ENCODE measurements at regions not wholly inside any gene's neighbourhood (a gene's known extent, or its start where the extent isn't known, plus 50 kb on each side); places are given as distances from the start of the nearest gene placed in this dataset.

DNA sequence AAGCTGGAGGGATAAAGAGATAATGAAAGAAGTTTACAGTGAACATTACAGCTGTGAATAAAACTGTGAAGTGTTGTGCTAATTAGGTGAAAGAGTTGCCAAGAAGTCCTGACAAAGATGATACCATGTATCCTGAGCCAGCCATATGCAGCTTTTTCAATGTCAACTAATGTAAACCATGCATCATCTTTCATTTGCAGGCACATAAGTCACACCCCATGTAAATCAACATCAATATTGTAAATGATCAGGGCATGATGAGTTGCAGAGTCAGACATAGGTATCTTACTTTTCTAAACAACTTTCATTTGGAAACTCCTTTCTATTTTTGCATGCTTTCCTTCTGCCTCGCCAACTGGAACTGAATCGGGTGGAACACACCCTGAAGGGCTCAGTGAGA is 569.1 kb downstream of the TBC1D4 start:
- TF ChIP-seq POLR2AphosphoS5 (IDR thresholded peaks at IDR 0.05; ENCODE audit: insufficient read depth in 1 of 2, low read depth in 1 of 2) (no peak), POLR2A (IDR thresholded peaks at IDR 0.05) (no peak)
- TF ChIP-seq, protein P1, sequence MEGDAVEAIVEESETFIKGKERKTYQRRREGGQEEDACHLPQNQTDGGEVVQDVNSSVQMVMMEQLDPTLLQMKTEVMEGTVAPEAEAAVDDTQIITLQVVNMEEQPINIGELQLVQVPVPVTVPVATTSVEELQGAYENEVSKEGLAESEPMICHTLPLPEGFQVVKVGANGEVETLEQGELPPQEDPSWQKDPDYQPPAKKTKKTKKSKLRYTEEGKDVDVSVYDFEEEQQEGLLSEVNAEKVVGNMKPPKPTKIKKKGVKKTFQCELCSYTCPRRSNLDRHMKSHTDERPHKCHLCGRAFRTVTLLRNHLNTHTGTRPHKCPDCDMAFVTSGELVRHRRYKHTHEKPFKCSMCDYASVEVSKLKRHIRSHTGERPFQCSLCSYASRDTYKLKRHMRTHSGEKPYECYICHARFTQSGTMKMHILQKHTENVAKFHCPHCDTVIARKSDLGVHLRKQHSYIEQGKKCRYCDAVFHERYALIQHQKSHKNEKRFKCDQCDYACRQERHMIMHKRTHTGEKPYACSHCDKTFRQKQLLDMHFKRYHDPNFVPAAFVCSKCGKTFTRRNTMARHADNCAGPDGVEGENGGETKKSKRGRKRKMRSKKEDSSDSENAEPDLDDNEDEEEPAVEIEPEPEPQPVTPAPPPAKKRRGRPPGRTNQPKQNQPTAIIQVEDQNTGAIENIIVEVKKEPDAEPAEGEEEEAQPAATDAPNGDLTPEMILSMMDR (IDR thresholded peaks at IDR 0.05) = no peak
- intact Hi-C loops (cut with DNase I) = no loop called here
- Histone ChIP-seq H3K4me1 (no peaks in the 10 kb centered on the region), H3K4me3 (no peak overlapping the region), H3K27me3 (no peaks in the 10 kb centered on the region), H3K36me3 (no peaks in the 10 kb centered on the region), H3K9me3 (no peaks in the 10 kb centered on the region), H3K27ac (no peak overlapping the region)
- no peak for DNase-seq (ENCODE audit: extremely low spot score in 2 of 2)

DNA sequence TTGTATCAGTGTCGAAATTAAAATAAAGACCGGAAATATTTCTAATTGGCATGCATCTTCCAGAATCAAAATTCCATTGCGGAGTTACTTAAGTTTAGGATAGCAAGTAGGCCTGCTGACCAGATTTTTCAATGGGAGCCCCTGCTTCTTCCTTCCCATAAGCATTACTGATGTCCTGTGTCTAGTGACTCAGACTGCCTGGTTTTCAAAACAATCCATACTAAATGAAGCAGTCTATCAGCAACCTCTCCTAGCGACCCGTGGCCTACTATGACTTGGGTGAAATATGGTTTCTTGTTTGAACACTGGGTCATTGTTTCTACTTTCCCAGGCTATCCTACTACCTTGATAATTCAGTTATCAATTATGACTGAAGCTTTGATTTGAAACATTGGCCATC is 571.6 kb downstream of the TBC1D4 start:
- Histone ChIP-seq H3K27me3 (no peaks in the 10 kb centered on the region), H3K4me1 (no peaks in the 10 kb centered on the region), H3K4me3 (no peak overlapping the region), H3K27ac (no peak overlapping the region), H3K9me3 (no peaks in the 10 kb centered on the region), H3K36me3 (no peaks in the 10 kb centered on the region)
- intact Hi-C loops (cut with DNase I) = no loop called here
- TF ChIP-seq POLR2A (IDR thresholded peaks at IDR 0.05) = no peak
- TF ChIP-seq, protein P1 (IDR thresholded peaks at IDR 0.05) = no peak
- TF ChIP-seq POLR2AphosphoS5 (IDR thresholded peaks at IDR 0.05; ENCODE audit: insufficient read depth in 1 of 2, low read depth in 1 of 2) = no peak
- DNase-seq (ENCODE audit: extremely low spot score in 2 of 2) = no peak

DNA sequence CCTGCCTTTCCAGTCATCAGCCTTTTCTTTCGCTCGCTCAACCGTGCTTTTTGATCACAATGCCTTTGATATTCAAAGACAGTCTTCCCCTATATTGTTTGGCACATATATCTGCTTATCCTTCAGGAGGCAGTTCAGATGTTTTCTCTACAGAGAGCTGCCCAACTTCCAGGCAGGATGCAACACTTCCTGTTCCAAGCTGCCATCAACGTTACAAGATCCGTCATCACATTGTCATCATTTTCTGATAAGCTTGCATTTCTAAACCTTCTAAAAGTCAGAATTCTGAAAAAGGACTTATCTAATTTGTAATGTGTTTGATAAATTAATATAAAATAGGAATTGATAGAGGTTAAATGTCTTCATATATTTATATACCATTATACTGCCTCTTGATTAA is 574.2 kb downstream of the TBC1D4 start:
- TF ChIP-seq POLR2AphosphoS5 (IDR thresholded peaks at IDR 0.05; ENCODE audit: insufficient read depth in 1 of 2, low read depth in 1 of 2) = no peak
- TF ChIP-seq, protein P1 (IDR thresholded peaks at IDR 0.05) = no peak
- TF ChIP-seq POLR2A (IDR thresholded peaks at IDR 0.05) = no peak
- Histone ChIP-seq H3K4me3 (no peak overlapping the region), H3K36me3 (no peaks in the 10 kb centered on the region), H3K4me1 (no peaks in the 10 kb centered on the region), H3K9me3 (no peaks in the 10 kb centered on the region), H3K27ac (no peak overlapping the region), H3K27me3 (no peaks in the 10 kb centered on the region)
- intact Hi-C loops (cut with DNase I) = no loop called here
- DNase-seq (ENCODE audit: extremely low spot score in 2 of 2) = no peak

DNA sequence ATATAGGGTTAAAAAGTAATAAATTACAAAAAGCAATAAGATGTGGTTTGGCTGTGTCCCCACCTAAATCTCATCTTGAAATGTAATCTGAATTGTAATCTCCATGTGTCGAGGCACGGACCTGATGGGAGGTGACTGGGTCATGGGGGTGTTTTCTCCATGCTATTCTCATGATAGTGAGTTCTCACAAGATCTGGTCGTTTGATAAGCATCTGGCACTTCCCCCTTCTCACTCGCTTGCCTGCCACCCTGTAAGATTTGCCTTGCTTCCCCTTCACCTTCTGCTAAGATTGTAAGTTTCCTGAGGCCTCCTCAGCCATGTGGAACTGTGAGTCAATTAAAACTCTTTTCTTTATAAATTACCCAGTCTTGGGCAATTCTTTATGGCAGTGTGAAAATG is 577.4 kb downstream of the TBC1D4 start:
- DNase-seq (ENCODE audit: extremely low spot score in 2 of 2) = no peak
- Histone ChIP-seq H3K9me3 (no peaks in the 10 kb centered on the region), H3K27ac (no peak overlapping the region), H3K4me3 (no peak overlapping the region), H3K36me3 (no peaks in the 10 kb centered on the region), H3K4me1 (no peaks in the 10 kb centered on the region), H3K27me3 (no peaks in the 10 kb centered on the region)
- no peak for TF ChIP-seq POLR2AphosphoS5 (IDR thresholded peaks at IDR 0.05; ENCODE audit: insufficient read depth in 1 of 2, low read depth in 1 of 2)
- TF ChIP-seq POLR2A (IDR thresholded peaks at IDR 0.05) = no peak
- intact Hi-C loops (cut with DNase I) = no loop called here

DNA sequence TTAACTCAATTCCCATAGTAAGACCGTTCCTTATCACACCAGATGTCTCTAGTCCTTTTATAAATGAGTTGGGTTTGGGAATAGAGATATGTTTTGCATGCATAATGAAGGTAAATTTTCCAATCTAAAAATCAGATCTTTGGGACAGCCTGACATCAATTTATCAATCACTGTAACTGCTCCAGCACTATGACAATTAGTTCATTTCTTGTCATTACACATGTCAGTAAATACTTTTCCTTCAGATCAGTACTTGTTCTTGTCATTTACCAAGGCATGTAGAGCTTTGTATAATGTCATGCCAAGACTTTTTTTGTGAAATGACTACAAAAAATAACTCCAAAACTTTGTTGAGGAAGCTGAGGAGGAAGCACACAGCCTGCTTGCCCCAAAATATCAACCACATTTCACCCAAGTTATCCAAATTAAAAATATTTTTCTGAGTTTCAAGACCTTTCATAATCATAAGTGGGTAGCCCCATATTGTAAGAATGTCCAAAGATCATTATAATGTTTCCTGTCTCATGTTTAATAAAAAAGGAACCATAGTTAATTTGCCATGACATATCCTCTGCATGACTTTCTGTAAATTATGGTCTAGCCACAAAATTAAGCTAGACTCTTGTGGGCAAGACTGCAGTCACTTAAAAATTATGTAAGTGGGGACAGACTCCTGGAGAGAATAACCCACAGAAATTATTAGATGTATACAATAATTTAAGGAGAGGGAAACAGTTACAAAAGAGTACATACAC is 586.8 kb downstream of the TBC1D4 start:
- Histone ChIP-seq H3K27me3 (no peaks in the 10 kb centered on the region), H3K4me3 (no peak overlapping the region), H3K36me3 (no peaks in the 10 kb centered on the region), H3K4me1 (no peaks in the 10 kb centered on the region), H3K9me3 (no peaks in the 10 kb centered on the region), H3K27ac (no peak overlapping the region)
- TF ChIP-seq POLR2A (IDR thresholded peaks at IDR 0.05) (no peak), POLR2AphosphoS5 (IDR thresholded peaks at IDR 0.05; ENCODE audit: insufficient read depth in 1 of 2, low read depth in 1 of 2) (no peak)
- TF ChIP-seq, protein P1 (IDR thresholded peaks at IDR 0.05) = no peak
- intact Hi-C loops (cut with DNase I) = no loop called here
- DNase-seq (ENCODE audit: extremely low spot score in 2 of 2) = no peak
